Colon (tissue), 2 donors: ENCODE measurements at regions not wholly inside any gene's neighbourhood (a gene's known extent, or its start where the extent isn't known, plus 50 kb on each side); places are given as distances from the start of the nearest gene placed in this dataset.

Experiments used
- FAIRE-seq: peaks from 2 replicates; lab custom pipeline; 2012; peaks lifted over from hg19 to GRCh38; lab: Jason Lieb, UNC
- donor health status: control.
- donor health status: control.

DNA sequence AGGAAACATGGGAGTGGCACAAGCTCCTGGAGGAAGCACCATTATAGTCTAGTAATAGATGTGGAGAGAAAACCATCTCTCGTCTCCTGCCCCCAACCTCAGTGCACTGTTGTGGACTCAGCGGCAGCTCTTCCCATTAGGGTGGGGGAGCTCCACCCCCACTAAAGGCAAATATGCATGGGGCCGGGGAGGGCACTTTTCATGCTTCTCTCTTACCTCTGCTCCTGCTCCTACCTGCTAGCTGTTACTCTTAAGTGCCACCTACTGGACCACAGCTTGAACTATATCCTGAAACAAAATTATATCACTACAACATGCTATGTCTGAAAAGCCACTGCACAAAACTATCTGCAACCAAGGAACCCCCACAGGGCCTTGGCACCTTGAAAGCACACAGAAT is 112.6 kb upstream of the DACH1 start:
- no peak for FAIRE-seq

DNA sequence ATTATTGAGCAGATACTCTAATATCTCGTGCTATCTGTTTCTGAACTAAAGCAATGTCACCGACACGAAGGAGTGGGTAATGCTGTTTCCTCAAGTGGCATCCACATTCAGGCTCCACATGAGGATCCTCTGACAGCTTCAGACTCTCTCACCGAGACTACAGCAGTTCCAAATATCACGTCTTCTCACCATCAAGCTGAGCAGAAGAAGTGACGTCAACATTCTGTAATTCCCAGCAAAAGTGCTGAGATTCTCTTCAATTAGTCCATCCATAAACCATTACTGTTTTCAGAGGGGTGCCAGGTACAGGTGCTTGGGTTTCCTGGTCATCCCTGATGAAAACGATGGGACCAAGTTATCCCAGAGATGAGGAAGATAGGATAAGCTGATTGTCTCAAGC is 110.0 kb upstream of the DACH1 start:
- no peak for FAIRE-seq

DNA sequence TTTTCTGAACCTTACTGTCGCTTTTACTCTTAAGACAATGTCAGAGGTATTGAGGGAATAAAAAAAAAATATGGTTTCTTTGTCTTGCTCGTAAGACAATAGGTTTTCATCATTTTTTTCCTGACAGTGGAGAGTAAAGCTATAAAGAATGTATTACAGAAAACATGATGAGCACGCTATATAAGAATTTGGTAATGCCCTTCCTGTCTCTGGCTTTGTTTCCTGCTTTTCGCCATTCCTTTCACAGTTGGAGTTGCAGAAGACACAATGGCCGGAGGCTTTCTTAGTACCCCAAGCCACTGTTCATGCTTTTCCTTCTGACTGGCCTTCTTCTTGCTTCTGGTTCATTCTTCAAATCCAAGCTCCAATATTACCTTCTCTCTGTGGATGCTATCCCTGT is 101.0 kb upstream of the DACH1 start:
- FAIRE-seq: no peak

DNA sequence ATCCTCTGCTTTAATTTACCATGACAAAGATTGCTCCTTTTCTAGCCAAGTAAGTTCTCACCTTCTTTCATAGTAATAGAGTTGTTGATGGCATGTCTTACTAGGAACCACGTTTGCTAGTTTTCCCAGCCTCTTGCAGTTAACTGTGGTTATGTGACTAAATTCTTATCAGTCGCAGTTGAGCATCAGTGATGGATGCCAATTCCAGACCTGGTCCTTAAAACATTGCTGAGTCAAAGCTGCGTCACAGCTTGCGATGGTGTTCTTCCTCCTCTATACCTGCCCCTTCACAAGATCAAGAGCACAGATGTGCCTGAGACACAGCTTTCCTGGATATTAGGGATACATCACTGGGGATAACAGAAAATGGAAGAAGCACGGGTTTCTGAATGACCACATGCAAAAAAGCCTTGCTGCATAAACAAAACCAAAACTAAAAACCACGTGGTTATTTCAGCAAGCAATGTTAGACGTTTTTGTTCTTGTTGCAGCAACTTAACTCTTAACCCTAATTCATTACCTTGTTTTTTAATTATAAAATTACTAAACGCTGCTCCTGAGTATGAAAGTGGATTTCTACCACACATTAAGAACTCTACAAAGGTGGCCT is 97.6 kb upstream of the DACH1 start:
- FAIRE-seq: no peak

DNA sequence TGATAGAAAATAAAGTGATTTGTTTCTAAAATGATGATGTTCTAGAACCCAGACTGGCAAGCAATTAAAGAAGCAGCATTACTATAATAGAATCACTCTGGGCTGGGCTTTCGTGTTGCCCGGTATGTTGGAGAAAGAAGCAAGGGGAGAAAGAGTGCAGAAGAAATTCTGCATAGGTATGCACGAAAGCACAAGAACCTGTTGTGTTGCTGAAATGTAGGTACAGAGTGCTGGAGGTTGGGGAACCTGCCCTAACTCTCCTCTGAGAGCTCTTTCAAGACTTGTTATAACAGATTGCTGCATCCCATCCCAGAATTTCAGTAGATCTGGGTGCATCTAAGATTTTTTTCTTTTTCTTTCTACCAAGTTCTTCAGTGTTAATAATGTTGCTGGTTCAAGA is 95.7 kb upstream of the DACH1 start:
- no peak for FAIRE-seq

DNA sequence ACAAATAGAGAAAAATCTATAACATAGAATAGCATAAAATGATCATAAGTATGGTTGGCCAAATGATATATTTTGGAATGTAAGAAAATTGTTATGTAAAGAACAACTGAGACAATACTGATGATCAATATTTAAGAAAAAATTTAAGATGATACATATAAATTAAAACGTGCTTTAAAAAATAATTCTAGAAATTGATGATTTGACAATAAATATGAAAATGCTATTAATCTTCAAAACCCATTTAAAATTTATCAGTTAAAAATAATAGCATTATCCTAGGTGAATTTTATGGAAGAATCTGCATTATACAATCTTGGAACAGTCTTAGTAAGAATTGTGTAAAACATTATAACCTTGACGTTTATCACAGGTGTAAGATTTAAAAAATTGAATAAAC is 95.1 kb upstream of the DACH1 start:
- FAIRE-seq: no peak

DNA sequence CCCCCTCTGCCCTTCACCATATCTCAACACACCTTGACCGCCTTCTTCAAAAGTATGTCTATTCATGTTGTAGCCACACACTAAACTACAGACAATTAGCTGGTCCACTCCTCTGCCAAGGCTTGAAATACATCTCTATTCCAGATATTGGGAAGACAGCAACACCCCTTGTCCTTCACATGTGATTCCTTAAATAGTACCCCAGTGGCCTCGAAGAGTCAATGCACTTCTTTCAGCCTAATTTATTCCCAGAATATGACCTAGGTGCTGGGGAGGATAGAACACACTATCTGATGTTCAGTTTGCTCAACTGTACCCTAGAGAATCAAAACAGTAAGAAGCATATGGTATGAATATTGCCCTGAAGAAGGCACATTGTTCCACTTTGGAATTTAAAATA is 82.4 kb upstream of the DACH1 start:
- no peak for FAIRE-seq

DNA sequence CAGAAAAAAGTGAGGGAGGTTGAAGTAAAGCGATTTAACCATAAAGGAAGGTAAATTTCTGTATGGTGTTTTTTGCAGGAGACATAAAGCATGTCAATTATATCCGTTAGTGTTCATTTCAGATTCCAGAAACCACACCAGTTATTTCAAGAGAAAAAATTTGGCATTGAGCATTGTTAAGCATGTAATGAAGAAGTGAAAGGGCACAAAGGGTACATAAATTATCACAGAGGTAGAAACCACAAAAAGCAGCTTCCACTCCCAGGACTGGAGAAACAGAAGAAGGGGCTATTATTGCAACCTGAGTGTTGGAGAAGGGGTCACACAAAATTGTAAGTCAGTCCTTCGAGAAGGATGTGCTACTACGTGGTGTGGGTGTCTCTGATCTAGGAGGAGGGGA is 72.2 kb upstream of the DACH1 start:
- no peak for FAIRE-seq

DNA sequence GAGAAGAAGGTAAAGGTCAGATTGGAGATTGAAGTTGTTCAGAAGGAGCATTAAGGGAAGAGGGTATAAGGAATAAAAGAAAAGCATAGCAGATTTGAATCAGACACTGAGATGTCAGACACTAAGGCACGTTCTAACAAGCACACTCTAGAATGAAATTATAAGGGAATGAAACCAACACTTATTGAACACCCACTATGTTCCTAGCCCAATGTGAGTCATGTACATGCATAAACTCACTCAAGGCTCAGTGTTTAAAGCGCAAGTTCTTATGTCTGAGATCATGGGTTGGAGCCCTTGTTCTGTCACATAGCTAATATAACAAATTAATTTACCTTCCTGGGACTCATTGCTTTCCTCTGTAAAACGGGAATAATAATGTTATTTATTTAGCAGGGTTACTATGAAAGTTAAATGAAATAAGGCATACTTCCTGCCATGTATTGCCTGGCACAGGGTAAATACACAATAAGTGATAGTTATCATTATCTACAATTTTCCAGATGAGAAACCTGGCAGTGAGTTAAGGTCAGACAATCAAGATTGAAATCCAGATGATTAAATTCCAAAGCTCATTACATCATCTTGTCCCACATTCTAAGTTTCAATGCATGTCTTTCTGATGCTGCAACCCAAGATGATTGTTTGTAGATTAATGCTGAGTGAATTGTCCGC is 68.3 kb upstream of the DACH1 start:
- FAIRE-seq: no peak

DNA sequence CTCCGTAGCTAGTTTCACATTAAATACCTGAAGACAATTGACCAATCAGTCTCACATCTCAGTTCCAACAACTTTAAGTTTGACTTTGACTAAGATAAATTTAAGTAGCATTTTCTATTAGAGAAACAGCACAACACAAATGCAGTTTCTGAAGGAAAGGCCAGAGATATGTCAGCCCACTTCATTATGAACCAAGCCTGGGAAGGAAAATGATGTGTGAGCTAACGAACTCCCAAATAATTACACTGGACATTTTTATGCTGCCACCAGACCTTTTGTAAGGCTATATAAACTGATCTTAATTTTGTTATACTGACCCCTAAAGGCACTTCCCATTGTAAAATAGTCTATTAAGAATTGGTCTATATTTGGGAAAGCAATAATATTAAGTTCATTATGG is 57.9 kb upstream of the DACH1 start:
- FAIRE-seq: no peak

DNA sequence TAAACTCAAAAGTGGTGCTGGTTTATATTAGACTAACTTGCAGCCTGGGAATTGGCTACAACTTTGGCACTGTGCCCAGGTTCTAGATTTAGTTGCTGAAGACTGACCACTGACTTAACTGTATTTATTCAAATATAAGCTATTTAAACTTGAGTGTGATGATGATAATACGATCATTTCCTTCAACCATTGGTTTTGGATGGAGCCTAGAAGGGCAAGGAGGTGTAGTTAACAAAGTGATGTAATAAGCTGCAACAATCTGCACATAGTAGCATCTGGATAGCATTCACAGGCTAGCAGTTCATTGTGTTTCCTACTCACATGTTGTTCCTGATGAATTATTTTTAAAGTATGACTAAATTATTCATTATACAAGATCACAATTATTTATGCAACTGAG is 55.2 kb upstream of the DACH1 start:
- no peak for FAIRE-seq
